OCI-LY1 (cell line): ENCODE measurements at regions not wholly inside any gene's neighbourhood (a gene's known extent, or its start where the extent isn't known, plus 50 kb on each side); places are given as distances from the start of the nearest gene placed in this dataset.

Experiments
- H2AFZ ChIP-seq: fragments of 200-600 bp; sonication (generic), shearing (Covaris generic); 2 replicates; pipeline ENCODE4 v1.6.0; 2014; ENCODE audit warnings: antibody characterized with exemption, mild to moderate bottlenecking, low read length
- H3F3A ChIP-seq: fragments of 200-600 bp; sonication (generic), shearing (Covaris generic); 2 replicates; pipeline ENCODE4 v1.6.0; 2014; ENCODE audit warnings: mild to moderate bottlenecking, antibody characterized with exemption, low read length, moderate library complexity; ENCODE audit not compliant: insufficient read depth
- H3K27ac ChIP-seq: fragments of 200-600 bp; sonication (generic); 2 replicates; pipeline ENCODE4 v1.5.1; 2014; ENCODE audit warnings: low read length, mixed run types, mild to moderate bottlenecking, low read depth; ENCODE audit not compliant: poor library complexity, severe bottlenecking
- H3K27me3 ChIP-seq: fragments of 200-600 bp; sonication (generic); 2 replicates; pipeline ENCODE4 v1.6.0; 2014; ENCODE audit warnings: antibody characterized with exemption, mild to moderate bottlenecking, low read length, moderate library complexity; ENCODE audit not compliant: insufficient read depth
- H3K36me3 ChIP-seq: fragments of 200-600 bp; sonication (generic); 2 replicates; pipeline ENCODE4 v1.6.1; 2014; ENCODE audit warnings: mild to moderate bottlenecking, antibody characterized with exemption, low read length, moderate library complexity, mixed read lengths; ENCODE audit not compliant: insufficient read depth
- H3K4me1 ChIP-seq: fragments of 200-600 bp; sonication (generic); 2 replicates; pipeline ENCODE4 v1.5.1; 2014; ENCODE audit warnings: mild to moderate bottlenecking, low read length, moderate library complexity; ENCODE audit not compliant: insufficient read depth, severe bottlenecking
- H3K4me2 ChIP-seq: fragments of 200-600 bp; sonication (generic), shearing (Covaris generic); 2 replicates; pipeline ENCODE4 v1.6.1; 2014; ENCODE audit warnings: low read length
- H3K4me3 ChIP-seq: fragments of 200-600 bp; sonication (generic); 2 replicates; pipeline ENCODE4 v1.5.1; 2014; ENCODE audit warnings: low read length, low read depth, mild to moderate bottlenecking, mixed read lengths; ENCODE audit not compliant: poor library complexity, severe bottlenecking
- H3K79me2 ChIP-seq: fragments of 200-600 bp; shearing (Covaris generic); 2 replicates; pipeline ENCODE4 v1.6.1; 2016; ENCODE audit warnings: mixed run types, low read length, mixed read lengths; ENCODE audit not compliant: insufficient read depth
- H3K9ac ChIP-seq: fragments of 200-600 bp; sonication (generic), shearing (Covaris generic); 2 replicates; pipeline ENCODE4 v1.6.1; 2014; ENCODE audit warnings: mild to moderate bottlenecking, low read length, mixed read lengths
- H3K9me2 ChIP-seq: fragments of 200-600 bp; sonication (generic), shearing (Covaris generic); 2 replicates; pipeline ENCODE4 v1.6.1; 2014; ENCODE audit warnings: low read depth, mild to moderate bottlenecking, low read length, mixed read lengths
- H3K9me3 ChIP-seq: fragments of 200-600 bp; shearing (Covaris generic); 2 replicates; pipeline ENCODE4 v1.6.1; 2014; ENCODE audit warnings: low read length, mixed read lengths
- H4K20me1 ChIP-seq: fragments of 200-600 bp; sonication (generic), shearing (Covaris generic); 2 replicates; pipeline ENCODE4 v1.6.0; 2016; ENCODE audit warnings: mild to moderate bottlenecking, low read length; ENCODE audit not compliant: insufficient read depth
- EZH2 ChIP-seq: fragments of 200-600 bp; sonication (generic), shearing (Covaris generic); IDR thresholded peaks from 2 replicates; pipeline ENCODE4 v1.8.0; 2017; ENCODE audit warnings: borderline replicate concordance, mixed run types, mild to moderate bottlenecking, antibody characterized with exemption, low read length, moderate library complexity, mixed read lengths
- TF ChIP-seq, protein P1 (sequence below): fragments of 200-600 bp; sonication (generic), shearing (Covaris generic); IDR thresholded peaks from 2 replicates; pipeline ENCODE4 v1.5.1; 2017; ENCODE audit warnings: mild to moderate bottlenecking, antibody characterized with exemption, low read length, moderate library complexity, mixed read lengths

- no peaks in the 10 kb centered on the region for H3K36me3 ChIP-seq
- no peaks in the 10 kb centered on the region for H3K4me1 ChIP-seq
- H3F3A ChIP-seq: no peaks in the 10 kb centered on the region
- no peaks in the 10 kb centered on the region for H3K9me3 ChIP-seq
- H2AFZ ChIP-seq: no peak overlapping the region
- no peak overlapping the region for H3K4me2 ChIP-seq
- no peak overlapping the region for H3K4me3 ChIP-seq
- no peaks in the 10 kb centered on the region for H3K27me3 ChIP-seq
- H4K20me1 ChIP-seq: no peaks in the 10 kb centered on the region
- no peaks in the 10 kb centered on the region for H3K79me2 ChIP-seq
- H3K9ac ChIP-seq: no peak overlapping the region
- H3K9me2 ChIP-seq: no peaks in the 10 kb centered on the region
- TF ChIP-seq, protein P1, sequence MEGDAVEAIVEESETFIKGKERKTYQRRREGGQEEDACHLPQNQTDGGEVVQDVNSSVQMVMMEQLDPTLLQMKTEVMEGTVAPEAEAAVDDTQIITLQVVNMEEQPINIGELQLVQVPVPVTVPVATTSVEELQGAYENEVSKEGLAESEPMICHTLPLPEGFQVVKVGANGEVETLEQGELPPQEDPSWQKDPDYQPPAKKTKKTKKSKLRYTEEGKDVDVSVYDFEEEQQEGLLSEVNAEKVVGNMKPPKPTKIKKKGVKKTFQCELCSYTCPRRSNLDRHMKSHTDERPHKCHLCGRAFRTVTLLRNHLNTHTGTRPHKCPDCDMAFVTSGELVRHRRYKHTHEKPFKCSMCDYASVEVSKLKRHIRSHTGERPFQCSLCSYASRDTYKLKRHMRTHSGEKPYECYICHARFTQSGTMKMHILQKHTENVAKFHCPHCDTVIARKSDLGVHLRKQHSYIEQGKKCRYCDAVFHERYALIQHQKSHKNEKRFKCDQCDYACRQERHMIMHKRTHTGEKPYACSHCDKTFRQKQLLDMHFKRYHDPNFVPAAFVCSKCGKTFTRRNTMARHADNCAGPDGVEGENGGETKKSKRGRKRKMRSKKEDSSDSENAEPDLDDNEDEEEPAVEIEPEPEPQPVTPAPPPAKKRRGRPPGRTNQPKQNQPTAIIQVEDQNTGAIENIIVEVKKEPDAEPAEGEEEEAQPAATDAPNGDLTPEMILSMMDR: no peak
- no peak for TF ChIP-seq EZH2
- H3K27ac ChIP-seq: no peak overlapping the region
Observed at GRCh38 chr4:72679666-72680065, 110.6 kb upstream of the ADAMTS3 start.

DNA sequence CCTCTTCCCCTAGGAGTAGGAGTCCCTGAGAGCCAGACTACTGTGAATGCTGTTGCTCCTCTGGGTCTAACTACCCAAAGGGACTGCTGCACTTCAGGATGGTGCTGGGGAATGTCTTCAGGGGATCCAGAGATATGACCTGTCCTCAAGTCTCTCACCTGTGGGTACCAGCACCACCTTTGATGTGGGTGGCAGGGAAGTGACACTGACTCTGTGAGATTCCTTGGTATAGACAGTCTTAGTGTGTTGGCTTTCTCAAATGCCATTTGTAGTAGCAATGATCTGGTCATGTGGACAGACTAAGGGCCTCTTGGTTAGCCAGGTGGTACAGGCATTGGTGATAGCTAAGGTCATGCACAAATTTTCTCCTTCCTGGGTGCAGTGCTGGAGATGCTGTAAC is 108.9 kb upstream of the ADAMTS3 start:
- H3K4me3 ChIP-seq: no peak overlapping the region
- no peak overlapping the region for H3K4me2 ChIP-seq
- no peaks in the 10 kb centered on the region for H3F3A ChIP-seq
- H3K79me2 ChIP-seq: no peaks in the 10 kb centered on the region
- H3K9ac ChIP-seq: no peak overlapping the region
- H4K20me1 ChIP-seq: no peaks in the 10 kb centered on the region
- no peaks in the 10 kb centered on the region for H3K4me1 ChIP-seq
- H3K36me3 ChIP-seq: no peaks in the 10 kb centered on the region
- H3K27me3 ChIP-seq: no peaks in the 10 kb centered on the region
- H2AFZ ChIP-seq: no peak overlapping the region
- H3K27ac ChIP-seq: no peak overlapping the region
- H3K9me2 ChIP-seq: no peaks in the 10 kb centered on the region
- TF ChIP-seq, protein P1: no peak
- no peak for TF ChIP-seq EZH2
- no peaks in the 10 kb centered on the region for H3K9me3 ChIP-seq

- H3F3A ChIP-seq: no peaks in the 10 kb centered on the region
- H3K27ac ChIP-seq: no peak overlapping the region
- no peaks in the 10 kb centered on the region for H3K9me2 ChIP-seq
- H3K27me3 ChIP-seq: no peaks in the 10 kb centered on the region
- H3K4me1 ChIP-seq: no peaks in the 10 kb centered on the region
- no peaks in the 10 kb centered on the region for H3K9me3 ChIP-seq
- H3K36me3 ChIP-seq: no peaks in the 10 kb centered on the region
- H4K20me1 ChIP-seq: no peaks in the 10 kb centered on the region
- H3K9ac ChIP-seq: no peak overlapping the region
- no peak overlapping the region for H3K4me2 ChIP-seq
- no peaks in the 10 kb centered on the region for H3K79me2 ChIP-seq
- H3K4me3 ChIP-seq: no peak overlapping the region
- H2AFZ ChIP-seq: no peak overlapping the region
- TF ChIP-seq, protein P1: no peak
- no peak for TF ChIP-seq EZH2
Observed at GRCh38 chr4:72677265-72677664, 108.2 kb upstream of the ADAMTS3 start.
